Nucleus accumbens (tissue), 56 donors: ENCODE measurements at regions not wholly inside any gene's neighbourhood (a gene's known extent, or its start where the extent isn't known, plus 50 kb on each side); places are given as distances from the start of the nearest gene placed in this dataset.
"Not testable (repeated sequence)": the region's sequence is repeated elsewhere in the genome, so short reads cannot be mapped to it uniquely, and the experiment has no call there.

ENCODE experiments used
- DNase-seq, 56 donors: peaks; one replicate each; lab custom pipeline; 2025; lab: John Stamatoyannopoulos, UW

GRCh38 chr11:45413156-45413858 lies 127.2 kb upstream of the SYT13 start:
- no peak for DNase-seq

- DNase-seq, result peak in 1 of 56 donors; percentile 12
Observed at GRCh38 chr11:45412521-45412920, 126.4 kb upstream of the SYT13 start.

GRCh38 chr11:45412051-45412471 lies 125.9 kb upstream of the SYT13 start:
- DNase-seq, result no peak

- peak in 6 of 56 donors; percentile 8 to 48 (median 18) for DNase-seq
Observed at GRCh38 chr11:45411228-45411946, 125.2 kb upstream of the SYT13 start.

- DNase-seq, result no peak
Observed at GRCh38 chr11:45410391-45411227, 124.5 kb upstream of the SYT13 start.

- no peak for DNase-seq
Observed at GRCh38 chr11:45409587-45409986, 123.4 kb upstream of the SYT13 start.

GRCh38 chr11:45407226-45407625 lies 121.1 kb upstream of the SYT13 start:
- DNase-seq, result no peak

- DNase-seq, result no peak
Observed at GRCh38 chr11:45405916-45406670, 120.0 kb upstream of the SYT13 start.

- not testable (repeated sequence) for DNase-seq
Observed at GRCh38 chr11:45403521-45403920, 117.4 kb upstream of the SYT13 start.

GRCh38 chr11:45402049-45402630 lies 116.0 kb upstream of the SYT13 start:
- DNase-seq, result no peak

GRCh38 chr11:45400591-45400990 lies 114.5 kb upstream of the SYT13 start:
- no peak for DNase-seq

- DNase-seq, result no peak
Observed at GRCh38 chr11:45399166-45399565, 113.0 kb upstream of the SYT13 start.

GRCh38 chr11:45398325-45398724 lies 112.2 kb upstream of the SYT13 start:
- no peak for DNase-seq

- no peak for DNase-seq
Observed at GRCh38 chr11:45396394-45396793, 110.3 kb upstream of the SYT13 start.

GRCh38 chr11:45395947-45396346 lies 109.8 kb upstream of the SYT13 start:
- DNase-seq, result no peak

GRCh38 chr11:45395421-45395820 lies 109.3 kb upstream of the SYT13 start:
- DNase-seq, result no peak

GRCh38 chr11:45394294-45395085 lies 108.3 kb upstream of the SYT13 start:
- DNase-seq, result no peak

- DNase-seq, result no peak
Observed at GRCh38 chr11:45393826-45394225, 107.7 kb upstream of the SYT13 start.

- DNase-seq, result no peak
Observed at GRCh38 chr11:45393334-45393733, 107.2 kb upstream of the SYT13 start.
